Neural progenitor cell (in vitro differentiated cells): ENCODE measurements at regions not wholly inside any gene's neighbourhood (a gene's known extent, or its start where the extent isn't known, plus 50 kb on each side); places are given as distances from the start of the nearest gene placed in this dataset.

Source experiments
- DNase-seq: peaks from one replicate; pipeline ENCODE4 v3.0.0-alpha.2; 2016; ENCODE audit warnings: low spot score
- H2AFZ ChIP-seq: fragments of 200-600 bp; sonication (generic); replicated peaks from 2 replicates; pipeline ENCODE4 v1.6.1; 2016; ENCODE audit warnings: antibody characterized with exemption
- H3F3A ChIP-seq: fragments of 200-600 bp; sonication (generic); 2 replicates; pipeline ENCODE4 v1.6.1; 2016; ENCODE audit warnings: antibody characterized with exemption, low read depth
- H3K27ac ChIP-seq: fragments of 200-600 bp; sonication (generic); 2 replicates; pipeline ENCODE4 v1.5.1; 2016; ENCODE audit warnings: mild to moderate bottlenecking
- H3K27me3 ChIP-seq: fragments of 200-600 bp; sonication (generic); 2 replicates; pipeline ENCODE4 v1.6.1; 2016; ENCODE audit warnings: mild to moderate bottlenecking, moderate library complexity
- H3K36me3 ChIP-seq: fragments of 200-600 bp; sonication (generic); 2 replicates; pipeline ENCODE4 v1.5.1; 2016
- H3K4me1 ChIP-seq: fragments of 200-600 bp; sonication (generic); 2 replicates; pipeline ENCODE4 v1.6.1; 2016; ENCODE audit warnings: mixed run types
- H3K4me2 ChIP-seq: fragments of 200-600 bp; sonication (generic); 2 replicates; pipeline ENCODE4 v1.6.1; 2016
- H3K4me3 ChIP-seq: fragments of 200-600 bp; sonication (generic); 2 replicates; pipeline ENCODE4 v1.5.1; 2016
- H3K79me2 ChIP-seq: fragments of 200-600 bp; sonication (generic); 2 replicates; pipeline ENCODE4 v1.6.1; 2016; ENCODE audit warnings: low read depth
- H3K9ac ChIP-seq: fragments of 200-600 bp; sonication (generic); 2 replicates; pipeline ENCODE4 v1.6.1; 2016
- H3K9me3 ChIP-seq: fragments of 200-600 bp; sonication (generic); 2 replicates; pipeline ENCODE4 v1.5.1; 2016; ENCODE audit warnings: low read depth
- H4K20me1 ChIP-seq: fragments of 200-600 bp; sonication (generic); 2 replicates; pipeline ENCODE4 v1.6.1; 2016; ENCODE audit warnings: low read depth
- H3K27ac Mint-ChIP-seq: 3 replicates; pipeline ENCODE4 v1.8.0; 2021; ENCODE audit warnings: mixed read lengths
- H3K27me3 Mint-ChIP-seq: 2 replicates; pipeline ENCODE4 v1.8.0; 2022; ENCODE audit warnings: low read depth, mild to moderate bottlenecking, inconsistent platforms, moderate library complexity, mixed read lengths; ENCODE audit not compliant: insufficient read depth
- H3K36me3 Mint-ChIP-seq: 3 replicates; pipeline ENCODE4 v1.8.0; 2021; ENCODE audit warnings: mixed read lengths
- H3K4me1 Mint-ChIP-seq: 3 replicates; pipeline ENCODE4 v1.8.0; 2021; ENCODE audit warnings: mixed read lengths
- H3K4me3 Mint-ChIP-seq: 3 replicates; pipeline ENCODE4 v1.8.0; 2021; ENCODE audit warnings: mild to moderate bottlenecking, moderate library complexity, mixed read lengths
- H3K9me3 Mint-ChIP-seq: 3 replicates; pipeline ENCODE4 v1.8.0; 2020; ENCODE audit warnings: mixed read lengths
- EZH2 ChIP-seq: fragments of 200-600 bp; sonication (generic); IDR thresholded peaks from 2 replicates; pipeline ENCODE4 v1.6.1; 2017; ENCODE audit warnings: antibody characterized with exemption, mild to moderate bottlenecking, moderate library complexity
- EZH2phosphoT487 ChIP-seq: fragments of 200-600 bp; sonication (generic); IDR thresholded peaks from 2 replicates; pipeline ENCODE4 v1.6.1; 2017; ENCODE audit warnings: antibody characterized with exemption
- TF ChIP-seq, protein P1 (sequence below): fragments of 200-600 bp; sonication (generic); IDR thresholded peaks from 2 replicates; pipeline ENCODE4 v1.5.1; 2017; ENCODE audit warnings: antibody characterized with exemption, mild to moderate bottlenecking

DNA sequence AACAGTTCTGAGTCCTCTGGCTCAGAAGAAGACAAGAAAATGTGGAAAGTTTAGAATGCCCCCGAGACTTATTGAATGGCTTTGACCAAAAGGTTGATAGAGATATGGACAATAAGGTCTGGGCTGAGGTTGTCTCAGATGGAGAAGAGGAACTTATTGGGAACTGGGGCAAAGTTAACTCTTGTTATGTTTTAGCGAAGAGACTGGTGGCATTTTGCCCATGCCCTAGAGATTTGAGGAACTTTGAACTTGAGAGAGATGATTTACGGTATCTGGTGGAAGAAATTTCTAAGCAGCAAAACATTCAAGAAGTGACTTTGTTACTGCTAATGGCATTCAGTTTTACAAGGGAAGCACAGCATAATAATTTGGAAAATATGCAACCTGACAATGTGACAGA is 1549.3 kb upstream of the ADGRL3 start:
- H3K27me3 Mint-ChIP-seq: no peaks in the 10 kb centered on the region
- Histone ChIP-seq H3K4me3 (no peak overlapping the region), H3F3A (no peaks in the 10 kb centered on the region), H3K9ac (no peak overlapping the region), H3K36me3 (no peaks in the 10 kb centered on the region), H3K4me2 (no peak overlapping the region), H3K4me1 (no peaks in the 10 kb centered on the region), H3K27me3 (no peaks in the 10 kb centered on the region), H3K79me2 (no peaks in the 10 kb centered on the region), H3K27ac (no peak overlapping the region), H3K9me3 (no peaks in the 10 kb centered on the region), H2AFZ (no peak overlapping the region), H4K20me1 (no peaks in the 10 kb centered on the region)
- no peaks in the 10 kb centered on the region for H3K4me1 Mint-ChIP-seq
- no peaks in the 10 kb centered on the region for H3K9me3 Mint-ChIP-seq
- TF ChIP-seq EZH2phosphoT487 (no peak), EZH2 (no peak)
- TF ChIP-seq, protein P1, sequence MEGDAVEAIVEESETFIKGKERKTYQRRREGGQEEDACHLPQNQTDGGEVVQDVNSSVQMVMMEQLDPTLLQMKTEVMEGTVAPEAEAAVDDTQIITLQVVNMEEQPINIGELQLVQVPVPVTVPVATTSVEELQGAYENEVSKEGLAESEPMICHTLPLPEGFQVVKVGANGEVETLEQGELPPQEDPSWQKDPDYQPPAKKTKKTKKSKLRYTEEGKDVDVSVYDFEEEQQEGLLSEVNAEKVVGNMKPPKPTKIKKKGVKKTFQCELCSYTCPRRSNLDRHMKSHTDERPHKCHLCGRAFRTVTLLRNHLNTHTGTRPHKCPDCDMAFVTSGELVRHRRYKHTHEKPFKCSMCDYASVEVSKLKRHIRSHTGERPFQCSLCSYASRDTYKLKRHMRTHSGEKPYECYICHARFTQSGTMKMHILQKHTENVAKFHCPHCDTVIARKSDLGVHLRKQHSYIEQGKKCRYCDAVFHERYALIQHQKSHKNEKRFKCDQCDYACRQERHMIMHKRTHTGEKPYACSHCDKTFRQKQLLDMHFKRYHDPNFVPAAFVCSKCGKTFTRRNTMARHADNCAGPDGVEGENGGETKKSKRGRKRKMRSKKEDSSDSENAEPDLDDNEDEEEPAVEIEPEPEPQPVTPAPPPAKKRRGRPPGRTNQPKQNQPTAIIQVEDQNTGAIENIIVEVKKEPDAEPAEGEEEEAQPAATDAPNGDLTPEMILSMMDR: no peak
- DNase-seq: no peak
- H3K4me3 Mint-ChIP-seq: no peak overlapping the region
- no peaks in the 10 kb centered on the region for H3K36me3 Mint-ChIP-seq
- no peak overlapping the region for H3K27ac Mint-ChIP-seq

DNA sequence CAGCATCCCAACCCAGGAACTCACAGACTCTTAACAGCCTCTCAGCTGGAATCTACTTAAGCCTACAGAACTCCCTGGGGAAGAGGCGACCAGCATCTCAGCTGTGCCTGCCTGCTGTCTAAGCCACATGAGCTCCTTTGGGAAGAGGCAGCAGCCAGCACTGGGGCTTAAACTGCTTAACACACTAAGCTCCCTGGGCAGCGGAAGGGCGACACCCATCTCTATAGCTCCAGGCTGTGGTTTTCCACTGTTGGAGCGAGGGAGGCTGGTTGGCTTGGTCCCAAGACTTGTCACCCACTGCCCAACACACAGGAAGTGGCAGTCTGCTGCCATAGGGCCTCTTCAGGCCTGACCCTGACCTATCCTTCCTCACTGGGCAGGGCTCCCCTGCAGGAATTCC is 1544.1 kb upstream of the ADGRL3 start:
- Mint-ChIP-seq H3K4me3 (no peak overlapping the region), H3K36me3 (no peaks in the 10 kb centered on the region), H3K27me3 (peaks cover 3% of the 10 kb centered on the region), H3K27ac (no peak overlapping the region), H3K4me1 (no peaks in the 10 kb centered on the region), H3K9me3 (no peaks in the 10 kb centered on the region)
- no peak overlapping the region for H3K4me2 ChIP-seq
- H3K36me3 ChIP-seq: no peaks in the 10 kb centered on the region
- H3F3A ChIP-seq: no peaks in the 10 kb centered on the region
- no peaks in the 10 kb centered on the region for H3K9me3 ChIP-seq
- TF ChIP-seq EZH2 (no peak), EZH2phosphoT487 (no peak)
- TF ChIP-seq, protein P1: no peak
- peak overlapping the region; percentile 5 for H2AFZ ChIP-seq
- H3K9ac ChIP-seq: no peak overlapping the region
- H3K27ac ChIP-seq: no peak overlapping the region
- H4K20me1 ChIP-seq: no peaks in the 10 kb centered on the region
- no peak overlapping the region for H3K4me3 ChIP-seq
- no peaks in the 10 kb centered on the region for H3K4me1 ChIP-seq
- no peaks in the 10 kb centered on the region for H3K79me2 ChIP-seq
- H3K27me3 ChIP-seq: no peaks in the 10 kb centered on the region
- peak; percentile 30 for DNase-seq

DNA sequence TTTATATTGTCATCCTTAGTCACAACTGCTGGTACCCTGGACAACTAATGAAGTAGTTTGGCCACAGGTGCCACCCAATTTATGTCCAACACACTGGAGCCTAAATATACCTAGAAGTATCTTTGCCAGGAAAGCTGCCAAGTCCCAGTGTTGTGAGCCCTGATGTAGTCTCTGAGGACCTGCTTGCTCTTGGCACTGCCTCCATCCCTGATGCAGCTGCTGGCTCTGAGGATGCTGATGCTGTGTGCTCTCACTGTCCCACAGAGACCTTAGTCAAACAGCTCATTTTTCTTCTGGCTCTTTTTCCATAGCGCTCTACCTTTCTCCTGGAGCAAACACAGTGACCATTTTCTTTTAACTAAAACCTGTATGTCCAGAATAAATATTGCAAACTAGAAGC is 1535.4 kb upstream of the ADGRL3 start:
- no peaks in the 10 kb centered on the region for H3F3A ChIP-seq
- no peak for DNase-seq
- no peaks in the 10 kb centered on the region for H4K20me1 ChIP-seq
- no peaks in the 10 kb centered on the region for H3K9me3 ChIP-seq
- no peaks in the 10 kb centered on the region for H3K36me3 ChIP-seq
- Mint-ChIP-seq H3K36me3 (no peaks in the 10 kb centered on the region), H3K4me3 (no peak overlapping the region), H3K9me3 (no peaks in the 10 kb centered on the region), H3K27ac (no peak overlapping the region), H3K4me1 (no peaks in the 10 kb centered on the region), H3K27me3 (no peaks in the 10 kb centered on the region)
- no peaks in the 10 kb centered on the region for H3K4me1 ChIP-seq
- no peak overlapping the region for H3K4me2 ChIP-seq
- no peak overlapping the region for H3K4me3 ChIP-seq
- H3K79me2 ChIP-seq: no peaks in the 10 kb centered on the region
- no peak overlapping the region for H3K27ac ChIP-seq
- H3K27me3 ChIP-seq: no peaks in the 10 kb centered on the region
- no peak overlapping the region for H3K9ac ChIP-seq
- no peak overlapping the region for H2AFZ ChIP-seq
- TF ChIP-seq EZH2 (no peak), EZH2phosphoT487 (no peak)
- TF ChIP-seq, protein P1: no peak

- H2AFZ ChIP-seq: no peak overlapping the region
- H3K4me3 Mint-ChIP-seq: no peak overlapping the region
- H3K36me3 Mint-ChIP-seq: no peaks in the 10 kb centered on the region
- H3K4me2 ChIP-seq: no peak overlapping the region
- no peaks in the 10 kb centered on the region for H3K9me3 ChIP-seq
- H3K9ac ChIP-seq: no peak overlapping the region
- no peaks in the 10 kb centered on the region for H3K4me1 Mint-ChIP-seq
- H3K9me3 Mint-ChIP-seq: no peaks in the 10 kb centered on the region
- H3K79me2 ChIP-seq: no peaks in the 10 kb centered on the region
- TF ChIP-seq, protein P1: no peak
- TF ChIP-seq EZH2phosphoT487 (no peak), EZH2 (no peak)
- H3K27ac ChIP-seq: no peak overlapping the region
- no peak overlapping the region for H3K27ac Mint-ChIP-seq
- no peaks in the 10 kb centered on the region for H3K27me3 ChIP-seq
- no peak for DNase-seq
- no peaks in the 10 kb centered on the region for H3K36me3 ChIP-seq
- H3K4me3 ChIP-seq: no peak overlapping the region
- no peaks in the 10 kb centered on the region for H3F3A ChIP-seq
- H4K20me1 ChIP-seq: no peaks in the 10 kb centered on the region
- H3K27me3 Mint-ChIP-seq: no peaks in the 10 kb centered on the region
- no peaks in the 10 kb centered on the region for H3K4me1 ChIP-seq
Measured at GRCh38 chr4:59666645-59667044, 1533.5 kb upstream of the ADGRL3 start.
